ENCODE measurements at regions not wholly inside any gene's neighbourhood (a gene's known extent, or its start where the extent isn't known, plus 50 kb on each side); places are given as distances from the start of the nearest gene placed in this dataset.

- no TSS peak for BruUV-seq (replicated peaks)
- Mint-ChIP-seq H3K27me3 (ENCODE audit: insufficient read depth, unreplicated experiment) (no peaks in the 10 kb centered on the region), H3K36me3 (ENCODE audit: insufficient read depth, unreplicated experiment) (no peaks in the 10 kb centered on the region), H3K27ac (ENCODE audit: low read depth, unreplicated experiment) (no peak overlapping the region), H3K4me1 (ENCODE audit: insufficient read depth, unreplicated experiment) (no peaks in the 10 kb centered on the region), H3K9me3 (ENCODE audit: unreplicated experiment) (peaks cover 16% of the 10 kb centered on the region), H3K4me3 (ENCODE audit: unreplicated experiment) (no peak overlapping the region)
- peak; percentile 56 for DNase-seq (ENCODE audit: unreplicated experiment)
- intact Hi-C loops (cut with micrococcal nuclease), result loop anchor here (1.0 to 5.0 kb wide), 2 partner anchors 109 to 323 kb away; no protein-coding TSS in a partner anchor
- peak; percentile 23 for TF ChIP-seq CTCF (IDR thresholded peaks at IDR 0.05; ENCODE audit: unreplicated experiment)
- ChIA-PET CTCF (no interaction called here), POLR2A (no interaction called here)
Observed at GRCh38 chr2:122300758-122301157, 545.3 kb downstream of the TSN start.

GRCh38 chr2:122307763-122308162 lies 552.3 kb downstream of the TSN start:
- POLR2A ChIA-PET, result interaction anchor here (0.8 kb wide), 1 partner anchor 24 kb away, joined by 3 read pairs; no protein-coding TSS in a partner anchor

GRCh38 chr2:122315306-122315705 lies 559.9 kb downstream of the TSN start:
- TF ChIP-seq CTCF (IDR thresholded peaks at IDR 0.05; ENCODE audit: unreplicated experiment), result no peak
- intact Hi-C loops (cut with micrococcal nuclease), result no loop called here
- CTCF ChIA-PET, result no interaction called here
- no peak overlapping the region for H3K4me3 Mint-ChIP-seq (ENCODE audit: unreplicated experiment)
- POLR2A ChIA-PET, result no interaction called here
- no TSS peak for BruUV-seq (replicated peaks)
- H3K27me3 Mint-ChIP-seq (ENCODE audit: insufficient read depth, unreplicated experiment), result no peaks in the 10 kb centered on the region
- peaks cover 16% of the 10 kb centered on the region for H3K4me1 Mint-ChIP-seq (ENCODE audit: insufficient read depth, unreplicated experiment)
- no peaks in the 10 kb centered on the region for H3K9me3 Mint-ChIP-seq (ENCODE audit: unreplicated experiment)
- DNase-seq (ENCODE audit: unreplicated experiment), result no peak
- H3K36me3 Mint-ChIP-seq (ENCODE audit: insufficient read depth, unreplicated experiment), result no peaks in the 10 kb centered on the region
- H3K27ac Mint-ChIP-seq (ENCODE audit: low read depth, unreplicated experiment), result no peak overlapping the region

More at GRCh38 chr2:122307763-122308162, 552.3 kb downstream of the TSN start:
- no peaks in the 10 kb centered on the region for H3K36me3 Mint-ChIP-seq (ENCODE audit: insufficient read depth, unreplicated experiment)
- no peaks in the 10 kb centered on the region for H3K27me3 Mint-ChIP-seq (ENCODE audit: insufficient read depth, unreplicated experiment)
- H3K4me3 Mint-ChIP-seq (ENCODE audit: unreplicated experiment), result no peak overlapping the region
- CTCF ChIA-PET, result interaction anchor here (0.7 to 1.5 kb wide), 2 partner anchors 117 to 1603 kb away, joined by 3 read pairs; no protein-coding TSS in a partner anchor
- no peaks in the 10 kb centered on the region for H3K9me3 Mint-ChIP-seq (ENCODE audit: unreplicated experiment)
- peak; percentile 85 for DNase-seq (ENCODE audit: unreplicated experiment)
- no TSS peak for BruUV-seq (replicated peaks)
- intact Hi-C loops (cut with micrococcal nuclease), result no loop called here
- no peak for TF ChIP-seq CTCF (IDR thresholded peaks at IDR 0.05; ENCODE audit: unreplicated experiment)
- H3K27ac Mint-ChIP-seq (ENCODE audit: low read depth, unreplicated experiment), result no peak overlapping the region
- no peaks in the 10 kb centered on the region for H3K4me1 Mint-ChIP-seq (ENCODE audit: insufficient read depth, unreplicated experiment)

GRCh38 chr2:122319539-122320132 lies 564.2 kb downstream of the TSN start:
- no TSS peak for BruUV-seq (replicated peaks)
- Mint-ChIP-seq H3K4me1 (ENCODE audit: insufficient read depth, unreplicated experiment) (peaks cover 16% of the 10 kb centered on the region), H3K27me3 (ENCODE audit: insufficient read depth, unreplicated experiment) (no peaks in the 10 kb centered on the region), H3K27ac (ENCODE audit: low read depth, unreplicated experiment) (no peak overlapping the region), H3K9me3 (ENCODE audit: unreplicated experiment) (no peaks in the 10 kb centered on the region), H3K36me3 (ENCODE audit: insufficient read depth, unreplicated experiment) (no peaks in the 10 kb centered on the region), H3K4me3 (ENCODE audit: unreplicated experiment) (no peak overlapping the region)
- peak; percentile 24 for DNase-seq (ENCODE audit: unreplicated experiment)
- CTCF ChIA-PET, result no interaction called here
- POLR2A ChIA-PET, result no interaction called here
- intact Hi-C loops (cut with micrococcal nuclease), result no loop called here
- TF ChIP-seq CTCF (IDR thresholded peaks at IDR 0.05; ENCODE audit: unreplicated experiment), result no peak
